Neutrophil (primary cell): ENCODE measurements at regions not wholly inside any gene's neighbourhood (a gene's known extent, or its start where the extent isn't known, plus 50 kb on each side); places are given as distances from the start of the nearest gene placed in this dataset.
"Not testable (repeated sequence)": the region's sequence is repeated elsewhere in the genome, so short reads cannot be mapped to it uniquely, and the experiment has no call there.

Source experiments
- H3K27ac ChIP-seq: fragments of 200-600 bp; sonication (generic); 2 replicates; pipeline ENCODE4 v1.5.1; 2016; ENCODE audit warnings: mild to moderate bottlenecking, moderate library complexity
- H3K27me3 ChIP-seq: fragments of 200-600 bp; sonication (generic); 2 replicates; pipeline ENCODE4 v1.6.0; 2016; ENCODE audit warnings: mild to moderate bottlenecking
- H3K36me3 ChIP-seq: fragments of 200-600 bp; sonication (generic); 2 replicates; pipeline ENCODE4 v1.5.1; 2017
- H3K4me1 ChIP-seq, 2 experiments: fragments of 200-600 bp in 1 of 2; sonication (generic) in 1 of 2; 1 replicate in 1 of 2; 2 replicates in 1 of 2; pipeline versions ENCODE4 v1.5.1 to v1.6.1; 2013 to 2016; ENCODE audit warnings: low read depth in 1 of 2, low read length in 1 of 2, mild to moderate bottlenecking in 1 of 2, moderate library complexity in 1 of 2; ENCODE audit not compliant: control insufficient read depth in 1 of 2, insufficient read depth in 1 of 2
- H3K4me3 ChIP-seq, 2 experiments: fragments of 200-600 bp in 1 of 2; sonication (generic) in 1 of 2; 1 replicate in 1 of 2; 2 replicates in 1 of 2; pipeline ENCODE4 v1.5.1; 2013 to 2016; ENCODE audit warnings: low read depth in 1 of 2, low read length in 1 of 2, mild to moderate bottlenecking in 1 of 2, moderate library complexity in 1 of 2
- H3K9me3 ChIP-seq: fragments of 200-600 bp; sonication (generic); 2 replicates; pipeline ENCODE4 v1.5.1; 2016

DNA sequence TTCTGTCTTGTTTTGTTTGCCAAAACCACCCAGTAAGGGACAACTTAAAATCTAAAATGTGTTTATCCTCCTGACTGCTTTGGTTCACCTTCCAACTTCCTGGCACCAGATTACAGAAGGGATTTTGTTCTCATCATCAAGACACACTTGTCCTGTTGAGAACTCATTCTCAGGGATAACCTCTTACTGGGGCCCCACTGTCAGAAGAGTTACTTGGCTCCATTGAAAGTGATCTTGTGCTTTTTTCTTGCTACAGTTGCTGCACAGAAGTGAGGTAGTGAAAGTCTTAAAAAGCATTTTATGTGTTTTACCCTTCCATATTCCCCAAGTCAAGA, 690.5 kb downstream of the PRIM2 start:
- not testable (repeated sequence) for H3K36me3 ChIP-seq, H3K4me1 ChIP-seq, H3K27ac ChIP-seq, H3K9me3 ChIP-seq, H3K4me3 ChIP-seq, H3K27me3 ChIP-seq

GRCh38 chr6:58011954-58012600, 694.6 kb downstream of the PRIM2 start:
- not testable (repeated sequence) for H3K4me3 ChIP-seq, H3K27me3 ChIP-seq, H3K36me3 ChIP-seq, H3K4me1 ChIP-seq, H3K9me3 ChIP-seq, H3K27ac ChIP-seq

DNA sequence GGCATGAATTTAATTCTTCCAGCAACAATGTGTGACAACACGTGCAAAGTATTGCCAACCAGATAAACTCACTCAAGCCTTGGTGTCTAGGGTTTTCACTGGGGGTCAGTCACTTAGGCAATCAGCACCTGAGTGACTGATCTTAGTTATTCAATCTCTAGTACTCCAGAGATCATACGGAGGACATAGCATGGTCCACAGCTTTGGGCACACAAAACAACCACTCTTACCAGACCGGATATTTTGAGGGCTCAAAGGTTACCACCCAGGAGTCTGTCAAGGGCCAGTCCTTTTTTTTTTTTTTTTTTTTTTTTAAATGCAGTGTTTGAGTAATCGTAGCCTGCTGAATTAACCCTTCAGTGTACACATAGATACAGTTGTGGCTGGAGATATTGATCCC, 699.2 kb downstream of the PRIM2 start:
- not testable (repeated sequence) for H3K36me3 ChIP-seq, H3K27ac ChIP-seq, H3K9me3 ChIP-seq

DNA sequence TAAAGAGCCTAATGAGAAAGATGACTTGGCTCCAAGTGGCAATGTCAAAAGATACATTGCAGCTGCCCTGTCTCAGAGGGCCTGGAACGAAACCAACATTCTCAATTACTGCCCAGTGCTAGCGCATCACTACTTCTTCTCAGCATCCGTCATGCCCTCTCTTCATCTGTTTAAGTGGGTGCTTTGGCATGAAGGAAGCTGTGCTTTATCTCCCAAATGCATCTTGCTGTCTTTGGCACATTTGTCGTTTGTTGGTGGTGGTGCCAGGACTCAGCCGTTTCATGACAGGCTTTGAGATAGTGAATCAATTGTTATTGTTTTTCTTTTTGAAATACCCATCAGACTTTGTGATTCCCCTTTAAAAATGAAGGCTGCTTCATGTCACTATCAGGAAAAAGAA, 710.8 kb downstream of the PRIM2 start:
- H3K4me3 ChIP-seq, H3K27ac ChIP-seq, H3K36me3 ChIP-seq, H3K9me3 ChIP-seq, H3K4me1 ChIP-seq, H3K27me3 ChIP-seq: not testable (repeated sequence)

More for the DNA sequence above, 699.2 kb downstream of the PRIM2 start:
- H3K4me3 ChIP-seq, H3K27me3 ChIP-seq, H3K4me1 ChIP-seq: not testable (repeated sequence)

- H3K9me3 ChIP-seq, result not testable (repeated sequence)
Observed at GRCh38 chr6:58038213-58038612, 720.8 kb downstream of the PRIM2 start.

GRCh38 chr6:58046584-58046983, 729.2 kb downstream of the PRIM2 start:
- not testable (repeated sequence) for H3K4me1 ChIP-seq, H3K27me3 ChIP-seq, H3K36me3 ChIP-seq, H3K9me3 ChIP-seq, H3K27ac ChIP-seq, H3K4me3 ChIP-seq

More at GRCh38 chr6:58038213-58038612, 720.8 kb downstream of the PRIM2 start:
- H3K27ac ChIP-seq, H3K4me3 ChIP-seq, H3K36me3 ChIP-seq, H3K4me1 ChIP-seq, H3K27me3 ChIP-seq: not testable (repeated sequence)

- H3K27me3 ChIP-seq, result not testable (repeated sequence)
Observed at GRCh38 chr6:58047389-58047788, 730.0 kb downstream of the PRIM2 start.

DNA sequence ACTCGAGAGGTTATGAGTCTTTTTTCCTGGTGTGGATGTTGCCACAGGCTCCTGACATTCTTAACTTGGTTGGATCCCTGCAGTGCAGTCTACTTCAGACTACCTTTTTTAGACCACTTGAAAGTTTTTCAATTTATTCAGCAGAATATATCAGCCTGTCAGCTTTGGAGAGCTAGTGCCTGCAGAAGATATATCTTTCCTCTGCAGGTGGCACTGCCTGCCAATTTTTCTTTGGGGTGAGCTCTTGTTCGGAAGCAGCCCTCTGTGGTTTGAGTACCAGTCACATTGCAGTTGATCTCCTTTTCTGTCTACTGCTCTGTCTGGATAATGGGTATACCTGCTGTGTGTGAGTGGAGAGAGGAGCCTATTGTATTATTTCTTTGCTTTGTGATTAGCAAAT, 730.4 kb downstream of the PRIM2 start:
- not testable (repeated sequence) for H3K9me3 ChIP-seq, H3K27ac ChIP-seq, H3K36me3 ChIP-seq, H3K4me1 ChIP-seq, H3K4me3 ChIP-seq, H3K27me3 ChIP-seq

More at GRCh38 chr6:58047389-58047788, 730.0 kb downstream of the PRIM2 start:
- not testable (repeated sequence) for H3K9me3 ChIP-seq, H3K4me3 ChIP-seq, H3K36me3 ChIP-seq, H3K27ac ChIP-seq, H3K4me1 ChIP-seq

DNA sequence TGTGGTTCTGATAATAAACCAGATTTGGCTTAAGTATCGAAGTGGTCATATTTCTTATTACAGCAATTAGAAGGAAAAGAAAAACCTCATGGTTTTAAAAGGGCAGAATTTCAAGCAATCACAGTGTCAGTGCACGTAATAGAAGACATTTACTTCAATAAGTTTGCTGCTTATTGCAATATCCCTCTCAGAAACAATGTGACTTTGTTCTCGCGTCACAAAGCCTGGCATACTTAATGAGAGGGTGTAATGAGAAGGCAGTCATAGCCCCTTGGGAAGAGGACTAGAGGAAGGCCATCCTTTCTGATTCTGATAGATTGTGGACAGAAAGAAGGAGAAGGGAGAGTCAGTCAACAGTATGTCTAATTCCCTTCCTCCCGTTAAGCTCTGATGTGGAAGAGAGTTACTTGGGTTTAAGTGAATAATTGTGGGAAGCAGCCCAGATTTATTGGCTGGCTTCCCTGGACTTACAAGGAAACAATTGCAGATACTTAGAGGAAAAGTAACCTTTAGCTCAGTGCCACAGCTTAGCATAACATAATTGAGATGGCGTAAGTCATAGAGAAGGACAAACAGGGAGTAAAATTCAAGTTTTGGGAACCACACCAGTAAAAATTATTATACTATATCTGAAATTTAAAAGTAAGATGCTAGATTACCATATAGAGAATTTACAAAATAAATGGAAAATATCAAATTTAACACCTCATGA, 738.2 kb downstream of the PRIM2 start:
- H3K36me3 ChIP-seq, H3K27ac ChIP-seq, H3K4me3 ChIP-seq, H3K4me1 ChIP-seq, H3K27me3 ChIP-seq, H3K9me3 ChIP-seq: not testable (repeated sequence)

DNA sequence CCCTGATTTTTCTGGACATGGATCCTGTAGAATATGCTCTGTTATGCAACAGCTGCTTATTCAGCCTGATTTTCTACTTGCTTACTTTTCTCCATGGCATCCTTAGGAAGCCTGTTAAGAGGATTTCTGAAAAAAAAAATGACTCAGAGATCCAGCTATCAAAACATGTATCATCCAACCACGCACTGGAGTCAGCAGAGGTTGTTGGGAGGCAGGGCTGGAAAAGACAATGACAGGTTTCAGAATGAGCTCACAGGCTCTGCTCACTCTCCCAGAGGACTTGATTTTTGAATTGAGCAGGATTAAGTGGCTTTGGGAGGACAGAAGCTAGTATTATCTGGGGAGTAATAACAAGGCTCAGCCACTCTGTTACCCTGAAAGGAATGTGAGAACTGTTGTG, 742.3 kb downstream of the PRIM2 start:
- H3K9me3 ChIP-seq, H3K27me3 ChIP-seq, H3K36me3 ChIP-seq, H3K4me3 ChIP-seq, H3K4me1 ChIP-seq, H3K27ac ChIP-seq: not testable (repeated sequence)

DNA sequence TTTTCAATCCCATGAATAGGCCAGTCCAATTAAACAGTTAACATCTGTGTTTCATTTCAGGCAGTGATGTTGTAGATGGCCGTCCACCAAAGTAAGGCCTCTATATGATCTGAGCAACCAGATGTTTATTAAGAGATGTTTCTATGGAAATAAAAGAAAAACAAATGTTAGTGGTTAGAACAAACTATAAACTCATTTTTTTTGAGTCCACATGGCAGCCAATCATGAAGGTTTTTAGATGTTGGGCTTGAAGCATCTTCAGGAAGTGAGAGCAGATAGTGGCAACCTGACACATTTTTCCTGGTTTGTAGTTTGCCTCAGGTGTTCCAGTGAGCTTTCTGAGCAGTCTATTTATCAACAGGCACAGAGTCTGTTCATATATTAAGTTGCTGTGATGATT, 746.1 kb downstream of the PRIM2 start:
- H3K27ac ChIP-seq, H3K9me3 ChIP-seq, H3K4me1 ChIP-seq, H3K4me3 ChIP-seq, H3K27me3 ChIP-seq, H3K36me3 ChIP-seq: not testable (repeated sequence)

- not testable (repeated sequence) for H3K36me3 ChIP-seq, H3K4me1 ChIP-seq, H3K27ac ChIP-seq, H3K27me3 ChIP-seq, H3K9me3 ChIP-seq, H3K4me3 ChIP-seq
Observed at GRCh38 chr6:58067867-58068548, 750.6 kb downstream of the PRIM2 start.
